ENCODE measurements at regions not wholly inside any gene's neighbourhood (a gene's known extent, or its start where the extent isn't known, plus 50 kb on each side); places are given as distances from the start of the nearest gene placed in this dataset.

- no peaks in the 10 kb centered on the region for H3F3A ChIP-seq (ENCODE audit: low read depth)
- no peaks in the 10 kb centered on the region for H3K79me2 ChIP-seq (ENCODE audit: insufficient read depth, low read length)
- H3K4me2 ChIP-seq (ENCODE audit: low read depth, low read length, poor library complexity, severe bottlenecking), result no peak overlapping the region
- peaks cover 8% of the 10 kb centered on the region for H3K4me1 ChIP-seq (ENCODE audit: insufficient read depth, low read length, poor library complexity, severe bottlenecking)
- no peak overlapping the region for H2AFZ ChIP-seq (ENCODE audit: low read length)
- no peak for TF ChIP-seq EZH2phosphoT487 (IDR thresholded peaks at IDR 0.05; ENCODE audit: borderline replicate concordance)
- TF ChIP-seq CTCF (conservative IDR thresholded peaks at IDR 0.05; ENCODE audit: low read length), result no peak
- no peak overlapping the region for H3K9ac ChIP-seq (ENCODE audit: low read depth, low read length, poor library complexity, severe bottlenecking)
- no peaks in the 10 kb centered on the region for H3K9me2 ChIP-seq (replicated peaks; ENCODE audit: low read depth, low read length)
- no peaks in the 10 kb centered on the region for H3K36me3 ChIP-seq (ENCODE audit: insufficient read depth, low read length)
- no peaks in the 10 kb centered on the region for H3K9me3 ChIP-seq (ENCODE audit: insufficient read depth, low read depth, low read length)
- no peaks in the 10 kb centered on the region for H3K27me3 ChIP-seq (ENCODE audit: insufficient read depth, low read length, poor library complexity, severe bottlenecking)
- H4K20me1 ChIP-seq (ENCODE audit: insufficient read depth, low read length, poor library complexity, severe bottlenecking), result no peaks in the 10 kb centered on the region
- H3K4me3 ChIP-seq (ENCODE audit: low read length, poor library complexity, severe bottlenecking), result no peak overlapping the region
Measured at GRCh38 chr5:93359296-93359959, 221.6 kb downstream of the NR2F1-AS1 start.

- Histone ChIP-seq H3K27me3 (ENCODE audit: insufficient read depth, low read length, poor library complexity, severe bottlenecking) (no peaks in the 10 kb centered on the region), H3K4me2 (ENCODE audit: low read depth, low read length, poor library complexity, severe bottlenecking) (no peak overlapping the region)
Measured at GRCh38 chr5:93358176-93358575, 222.8 kb downstream of the NR2F1-AS1 start.

GRCh38 chr5:93357686-93358085, 223.3 kb downstream of the NR2F1-AS1 start:
- peaks cover 8% of the 10 kb centered on the region for H3K4me1 ChIP-seq (ENCODE audit: insufficient read depth, low read length, poor library complexity, severe bottlenecking)
- no peaks in the 10 kb centered on the region for H3K9me3 ChIP-seq (ENCODE audit: insufficient read depth, low read depth, low read length)
- no peaks in the 10 kb centered on the region for H3K27me3 ChIP-seq (ENCODE audit: insufficient read depth, low read length, poor library complexity, severe bottlenecking)
- H2AFZ ChIP-seq (ENCODE audit: low read length), result no peak overlapping the region
- no peaks in the 10 kb centered on the region for H3K79me2 ChIP-seq (ENCODE audit: insufficient read depth, low read length)
- H3K9ac ChIP-seq (ENCODE audit: low read depth, low read length, poor library complexity, severe bottlenecking), result no peak overlapping the region
- no peaks in the 10 kb centered on the region for H3F3A ChIP-seq (ENCODE audit: low read depth)
- H3K4me2 ChIP-seq (ENCODE audit: low read depth, low read length, poor library complexity, severe bottlenecking), result no peak overlapping the region
- H3K9me2 ChIP-seq (replicated peaks; ENCODE audit: low read depth, low read length), result no peaks in the 10 kb centered on the region
- H3K4me3 ChIP-seq (ENCODE audit: low read length, poor library complexity, severe bottlenecking), result no peak overlapping the region
- TF ChIP-seq CTCF (conservative IDR thresholded peaks at IDR 0.05; ENCODE audit: low read length), result no peak
- no peak for TF ChIP-seq EZH2phosphoT487 (IDR thresholded peaks at IDR 0.05; ENCODE audit: borderline replicate concordance)
- H4K20me1 ChIP-seq (ENCODE audit: insufficient read depth, low read length, poor library complexity, severe bottlenecking), result no peaks in the 10 kb centered on the region
- H3K36me3 ChIP-seq (ENCODE audit: insufficient read depth, low read length), result no peaks in the 10 kb centered on the region

More at GRCh38 chr5:93358176-93358575, 222.8 kb downstream of the NR2F1-AS1 start:
- no peaks in the 10 kb centered on the region for H3K36me3 ChIP-seq (ENCODE audit: insufficient read depth, low read length)
- no peaks in the 10 kb centered on the region for H3F3A ChIP-seq (ENCODE audit: low read depth)
- H3K9me2 ChIP-seq (replicated peaks; ENCODE audit: low read depth, low read length), result no peaks in the 10 kb centered on the region
- H2AFZ ChIP-seq (ENCODE audit: low read length), result no peak overlapping the region
- H4K20me1 ChIP-seq (ENCODE audit: insufficient read depth, low read length, poor library complexity, severe bottlenecking), result no peaks in the 10 kb centered on the region
- H3K79me2 ChIP-seq (ENCODE audit: insufficient read depth, low read length), result no peaks in the 10 kb centered on the region
- TF ChIP-seq CTCF (conservative IDR thresholded peaks at IDR 0.05; ENCODE audit: low read length), result no peak
- no peak for TF ChIP-seq EZH2phosphoT487 (IDR thresholded peaks at IDR 0.05; ENCODE audit: borderline replicate concordance)
- H3K9ac ChIP-seq (ENCODE audit: low read depth, low read length, poor library complexity, severe bottlenecking), result no peak overlapping the region
- H3K4me3 ChIP-seq (ENCODE audit: low read length, poor library complexity, severe bottlenecking), result no peak overlapping the region
- H3K4me1 ChIP-seq (ENCODE audit: insufficient read depth, low read length, poor library complexity, severe bottlenecking), result peaks cover 8% of the 10 kb centered on the region
- no peaks in the 10 kb centered on the region for H3K9me3 ChIP-seq (ENCODE audit: insufficient read depth, low read depth, low read length)

Measured in Loucy (cell line).